GM19452 (cell line): ENCODE measurements at regions not wholly inside any gene's neighbourhood (a gene's known extent, or its start where the extent isn't known, plus 50 kb on each side); places are given as distances from the start of the nearest gene placed in this dataset.

ENCODE experiments used
- ATAC-seq: cut with Tn5 transposase; IDR thresholded peaks from one replicate; pipeline ENCODE4 v1.9.1; 2021; ENCODE audit not compliant: unreplicated experiment

GRCh38 chrX:15985937-15986336, 131.3 kb upstream of the AP1S2 start:
- ATAC-seq: no peak

DNA sequence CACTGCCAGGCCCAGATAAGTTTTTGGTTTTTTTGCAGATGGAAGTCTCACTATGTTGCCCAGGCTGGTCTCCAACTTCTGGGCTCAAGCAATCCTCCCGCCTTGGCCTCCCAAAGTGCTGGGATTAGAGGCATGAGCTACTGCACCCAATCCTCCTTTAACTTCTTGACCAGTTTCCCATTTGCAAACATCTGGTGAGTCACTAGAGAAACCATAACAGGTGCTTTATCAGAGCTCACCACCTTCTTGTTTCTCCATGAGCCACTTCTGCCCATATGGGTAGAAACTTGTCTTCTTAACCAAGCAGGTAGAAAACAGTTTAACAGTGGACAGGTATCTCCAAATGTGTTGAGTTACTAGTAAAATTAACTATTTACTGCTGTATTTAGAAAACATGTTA, 128.4 kb upstream of the AP1S2 start:
- ATAC-seq: no peak

DNA sequence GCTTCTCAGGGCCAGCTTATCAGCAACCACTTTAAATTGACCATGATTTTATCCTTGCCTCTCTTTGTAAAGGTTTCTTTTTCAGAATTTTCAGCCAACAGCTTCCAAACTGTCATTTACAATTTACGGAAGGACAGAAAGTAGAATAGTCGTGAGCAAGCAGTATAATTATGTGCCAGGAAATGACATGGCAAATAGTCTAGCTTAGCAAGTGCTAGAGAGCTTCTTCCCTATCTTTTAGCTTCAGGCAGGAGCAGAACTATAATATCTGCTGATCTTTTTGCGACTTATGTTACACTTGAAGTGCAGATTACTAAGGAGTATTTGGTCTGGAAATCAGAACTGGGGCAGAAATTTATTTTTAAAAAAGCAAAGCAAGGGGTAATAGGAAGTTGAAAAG, 123.0 kb upstream of the AP1S2 start:
- ATAC-seq: no peak

GRCh38 chrX:15976396-15976795, 121.8 kb upstream of the AP1S2 start:
- ATAC-seq: no peak

DNA sequence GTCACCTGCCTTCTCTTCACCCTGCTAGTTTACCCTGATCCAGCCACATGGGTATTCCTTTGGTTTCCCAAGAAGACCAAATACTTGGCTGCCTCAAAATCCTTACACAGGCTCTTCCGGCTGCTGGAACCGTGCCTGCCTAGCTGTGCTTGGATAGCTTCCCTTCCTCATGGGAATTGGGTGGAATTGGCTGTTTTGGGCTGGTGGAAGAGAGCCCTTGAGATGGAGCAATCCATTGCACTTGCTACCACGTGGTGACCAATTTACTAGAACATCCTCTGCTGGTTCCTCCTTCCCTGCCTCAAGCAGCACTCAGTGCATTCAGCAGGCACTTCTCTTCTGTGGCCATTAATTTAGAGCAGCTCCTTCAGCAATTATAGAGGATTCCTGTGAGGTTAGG, 119.3 kb upstream of the AP1S2 start:
- ATAC-seq: no peak

- ATAC-seq: no peak
These were observed 118.7 kb upstream of the AP1S2 start for GRCh38 chrX:15973299-15973698.

DNA sequence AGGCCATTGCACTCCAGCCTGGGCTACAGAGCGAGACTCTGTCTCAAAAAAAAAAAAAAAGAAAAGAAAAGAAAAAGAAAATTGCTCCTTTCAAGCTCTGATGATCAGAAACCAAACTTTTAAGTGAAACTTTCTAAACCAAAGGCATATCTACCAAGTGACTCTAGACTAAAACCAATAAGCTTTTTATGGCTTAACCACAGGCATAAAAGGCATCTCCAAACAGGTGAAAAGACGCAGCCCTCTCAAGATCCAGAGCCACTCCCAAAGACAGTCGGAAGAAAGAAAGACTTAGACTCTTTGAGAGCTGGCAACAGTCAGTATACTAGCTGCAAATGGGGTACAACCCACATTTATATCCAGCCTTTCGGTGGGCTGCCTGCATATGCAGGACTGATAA, 117.1 kb upstream of the AP1S2 start:
- ATAC-seq: no peak

DNA sequence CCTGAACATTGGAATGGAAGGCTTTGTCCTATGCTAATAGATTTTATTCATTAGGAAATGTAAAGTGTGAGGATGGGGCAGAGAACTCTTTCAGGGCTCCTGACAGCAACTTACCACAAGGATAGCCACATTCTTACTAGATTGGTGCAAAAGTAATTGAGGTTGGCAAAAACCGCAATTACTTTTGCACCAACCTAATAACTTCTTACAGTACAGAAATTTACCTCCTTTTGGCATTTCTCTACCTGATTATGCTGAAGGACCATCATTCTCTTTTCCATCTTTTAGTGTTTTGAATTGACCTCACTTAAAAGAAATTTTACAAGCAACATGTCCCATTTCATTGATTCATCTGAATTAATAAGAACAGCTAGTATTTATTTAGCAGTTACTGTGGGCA, 109.2 kb upstream of the AP1S2 start:
- no peak for ATAC-seq

DNA sequence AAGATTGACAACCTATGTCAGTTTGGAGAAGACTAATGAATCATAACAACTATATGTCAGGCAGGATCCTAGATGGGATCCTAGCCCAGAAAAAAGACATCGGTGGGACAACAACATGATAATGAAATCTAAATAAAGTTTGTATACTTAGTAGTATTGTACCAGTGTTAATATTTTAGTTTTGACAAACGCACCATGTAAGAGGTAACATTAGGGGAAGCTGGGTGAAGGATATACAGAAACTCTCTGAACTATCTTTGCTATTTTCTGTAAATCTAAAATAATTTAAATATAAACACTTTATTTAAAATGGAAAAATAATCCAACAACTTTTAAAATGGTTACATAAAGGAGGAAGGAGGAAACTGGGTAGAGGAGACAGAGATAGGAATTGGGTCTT, 105.6 kb upstream of the AP1S2 start:
- ATAC-seq: no peak

GRCh38 chrX:15956681-15957080, 102.1 kb upstream of the AP1S2 start:
- ATAC-seq: no peak

- no peak for ATAC-seq
These were observed 99.2 kb upstream of the AP1S2 start for GRCh38 chrX:15953801-15954200.

DNA sequence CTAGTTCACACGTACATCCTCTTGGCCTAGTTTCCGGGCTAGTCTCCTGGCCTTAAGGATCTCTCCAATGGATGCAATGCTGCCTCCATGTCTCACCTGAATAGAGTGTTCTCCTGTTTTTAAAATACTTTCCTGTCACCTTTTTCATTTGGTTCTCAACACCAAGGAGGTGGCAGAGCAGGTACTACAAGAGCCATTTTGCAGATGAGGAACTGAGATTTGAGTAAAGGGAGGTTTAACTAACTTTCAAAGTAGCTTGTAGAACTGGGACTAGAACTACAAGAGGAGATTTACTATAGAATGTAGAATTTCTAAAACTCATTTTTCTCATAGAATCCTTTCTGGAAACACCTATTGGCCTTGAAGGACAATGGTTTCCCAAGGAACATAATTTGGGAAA, 97.6 kb upstream of the AP1S2 start:
- no peak for ATAC-seq

GRCh38 chrX:15948318-15948660, 93.7 kb upstream of the AP1S2 start:
- ATAC-seq: no peak

DNA sequence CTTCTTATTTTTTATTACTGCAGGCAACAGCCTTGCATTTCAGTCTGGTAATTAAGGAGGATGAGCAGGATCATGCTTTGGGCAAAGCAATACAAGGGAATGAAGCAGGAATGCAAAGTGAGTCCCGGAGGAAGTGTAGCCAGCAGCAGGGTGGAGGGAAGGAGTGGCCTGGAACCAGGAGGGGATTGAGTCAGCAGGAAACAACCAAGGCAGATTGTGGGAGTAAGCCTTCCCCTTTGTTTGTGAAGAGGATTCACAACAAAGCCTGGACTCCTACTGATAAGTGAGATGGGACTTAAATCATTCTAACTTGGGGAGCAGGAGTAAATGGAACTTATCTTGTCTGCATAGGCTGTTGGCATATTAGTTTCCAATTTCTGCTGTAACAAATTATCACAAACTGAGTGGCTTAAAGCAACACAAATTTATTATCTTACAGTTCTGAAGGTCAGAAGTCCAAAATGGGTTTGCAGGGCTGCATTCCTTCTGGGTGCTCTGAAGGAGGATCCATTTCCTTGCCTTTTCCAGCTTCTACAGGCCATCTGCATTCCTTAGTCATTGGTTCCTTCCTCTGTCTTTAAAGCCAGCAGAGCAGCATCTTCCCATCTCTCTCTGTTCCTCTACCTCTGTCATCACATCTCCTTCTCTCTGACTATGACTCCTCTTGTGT, 93.2 kb upstream of the AP1S2 start:
- ATAC-seq: no peak

- no peak for ATAC-seq
These were observed 92.4 kb upstream of the AP1S2 start for GRCh38 chrX:15946783-15947580.

DNA sequence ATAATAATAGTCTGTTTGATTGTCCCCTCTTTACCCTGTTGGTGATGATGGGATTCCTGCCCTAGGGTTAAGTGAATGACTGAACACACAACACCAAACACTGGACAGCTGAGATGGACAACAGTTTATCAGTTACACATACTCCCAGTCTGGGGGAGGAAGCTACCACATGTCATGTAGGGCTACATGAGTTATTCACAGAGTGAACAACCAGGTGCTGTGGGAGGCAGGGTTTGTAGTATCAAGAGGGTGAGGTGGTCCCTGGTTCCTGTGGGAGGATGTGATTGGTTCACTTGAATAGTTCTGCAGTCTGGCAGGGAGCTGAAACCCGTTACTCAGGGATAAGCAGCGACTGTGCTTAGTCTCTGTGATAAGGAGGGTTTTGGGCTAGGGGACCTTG, 88.8 kb upstream of the AP1S2 start:
- no peak for ATAC-seq

GRCh38 chrX:15942307-15942706, 87.7 kb upstream of the AP1S2 start:
- ATAC-seq: no peak

- ATAC-seq: no peak
These were observed 85.1 kb upstream of the AP1S2 start for GRCh38 chrX:15939737-15940136.

GRCh38 chrX:15938072-15938471, 83.5 kb upstream of the AP1S2 start:
- no peak for ATAC-seq

DNA sequence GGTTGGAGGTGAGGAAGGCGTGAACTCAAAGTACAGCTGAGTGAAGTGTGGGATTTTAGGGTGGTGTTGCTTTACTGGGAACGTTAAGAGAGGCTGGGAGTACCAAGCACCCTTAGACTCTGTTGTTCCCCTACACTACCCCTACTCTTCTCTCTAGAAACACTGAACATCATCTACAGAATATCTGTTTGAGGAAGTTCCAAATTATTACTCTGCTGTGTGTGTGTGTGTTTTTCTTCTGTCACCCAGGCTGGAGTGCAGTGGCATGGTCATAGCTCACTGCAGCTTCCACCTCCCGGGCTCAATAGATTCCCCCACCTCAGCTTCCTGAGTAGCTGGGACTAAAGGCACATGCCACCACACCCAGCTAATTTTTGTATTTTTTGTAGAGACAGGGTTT, 76.7 kb upstream of the AP1S2 start:
- ATAC-seq: no peak

DNA sequence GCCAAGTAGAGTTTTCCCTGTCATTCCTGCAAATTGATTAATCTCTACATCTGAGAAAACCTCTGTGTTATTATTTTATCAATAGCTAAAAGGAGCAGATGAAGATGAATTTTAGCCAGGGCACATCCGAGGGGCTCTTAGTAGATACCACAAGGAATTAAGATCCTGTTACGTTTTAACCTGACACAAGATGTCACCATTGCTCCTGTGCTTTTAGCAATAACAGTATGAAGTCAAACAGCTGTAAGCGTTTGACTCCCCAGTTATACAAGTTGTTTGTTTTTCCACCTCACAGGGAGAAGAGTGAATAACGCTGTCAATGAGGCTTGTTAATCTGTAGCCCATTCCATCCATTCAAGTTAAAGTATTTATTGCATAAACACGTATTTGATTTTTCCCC, 76.0 kb upstream of the AP1S2 start:
- no peak for ATAC-seq

DNA sequence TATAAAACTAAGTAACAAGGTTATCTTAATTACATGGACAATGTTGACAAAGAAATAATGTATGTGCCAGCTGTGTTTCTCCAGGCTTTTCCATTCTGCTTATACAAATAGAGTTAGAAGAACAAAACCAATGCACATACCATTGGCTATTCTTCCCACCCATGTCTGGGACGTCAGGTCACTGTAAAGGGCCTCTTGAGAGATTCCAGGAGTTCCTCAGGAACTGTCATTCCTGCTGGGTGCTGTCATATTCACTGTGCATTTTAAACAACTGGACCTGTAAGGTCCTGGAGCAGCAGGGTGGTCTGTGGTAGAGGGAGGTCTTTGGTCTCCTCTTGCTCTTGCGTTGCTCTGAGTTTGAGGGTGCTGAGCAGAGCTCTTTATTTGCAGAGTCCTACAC, 74.6 kb upstream of the AP1S2 start:
- no peak for ATAC-seq

DNA sequence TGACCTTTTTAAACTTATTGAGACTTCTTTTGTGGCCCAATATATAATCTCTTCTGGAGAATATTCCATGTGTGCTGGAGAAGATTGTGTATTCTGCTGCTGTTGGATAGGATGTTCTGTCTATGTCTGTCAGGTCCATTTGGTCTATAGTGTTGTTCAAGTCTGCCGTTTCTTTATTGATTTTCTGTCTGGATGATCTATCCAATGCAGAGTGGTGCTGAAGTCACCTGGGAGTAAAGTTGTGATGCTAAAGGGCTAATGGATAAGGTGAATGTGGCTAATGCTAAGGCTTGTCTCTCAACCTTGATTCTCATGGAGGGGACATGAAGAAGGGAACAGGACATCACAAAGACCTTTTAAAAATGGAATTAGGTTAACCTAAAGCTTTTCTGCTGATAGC, 72.0 kb upstream of the AP1S2 start:
- ATAC-seq: no peak
